Fibroblast of pulmonary artery (primary cell): ENCODE measurements at regions not wholly inside any gene's neighbourhood (a gene's known extent, or its start where the extent isn't known, plus 50 kb on each side); places are given as distances from the start of the nearest gene placed in this dataset.
A peak's percentile ranks its signal among the peaks of the same experiment; 100 is the strongest.

Experiments used
- DNase-seq: peaks from one replicate; pipeline ENCODE4 v3.0.0-alpha.2; 2010; ENCODE audit warnings: low read depth
- H3K4me3 ChIP-seq: replicated peaks from 2 replicates; pipeline ENCODE4 v1.5.1; 2011; ENCODE audit warnings: low read depth, mild to moderate bottlenecking, control low read depth, low read length, moderate library complexity
- CTCF ChIP-seq: IDR thresholded peaks from 2 replicates; pipeline ENCODE4 v1.5.1; 2011; ENCODE audit warnings: mild to moderate bottlenecking, control low read depth, low read length, inconsistent platforms; ENCODE audit errors: missing control alignments

- no peak overlapping the region for H3K4me3 ChIP-seq
- TF ChIP-seq CTCF, result no peak
These were observed 604.7 kb upstream of the FTMT start for GRCh38 chr5:121246971-121247370.

GRCh38 chr5:121251954-121252353, 599.7 kb upstream of the FTMT start:
- TF ChIP-seq CTCF, result no peak
- DNase-seq, result peak; percentile 81
- H3K4me3 ChIP-seq, result no peak overlapping the region

More at GRCh38 chr5:121246971-121247370, 604.7 kb upstream of the FTMT start:
- no peak for DNase-seq

- no peak for DNase-seq
- H3K4me3 ChIP-seq, result no peak overlapping the region
- TF ChIP-seq CTCF, result no peak
These were observed 594.1 kb upstream of the FTMT start for GRCh38 chr5:121257621-121258020.

- no peak overlapping the region for H3K4me3 ChIP-seq
- DNase-seq, result no peak
- TF ChIP-seq CTCF, result no peak
These were observed 588.2 kb upstream of the FTMT start for GRCh38 chr5:121263456-121263855.

- no peak overlapping the region for H3K4me3 ChIP-seq
- no peak for TF ChIP-seq CTCF
- no peak for DNase-seq
These were observed 587.1 kb upstream of the FTMT start for GRCh38 chr5:121264605-121265004.

GRCh38 chr5:121271546-121271945, 580.1 kb upstream of the FTMT start:
- no peak for DNase-seq
- no peak overlapping the region for H3K4me3 ChIP-seq
- no peak for TF ChIP-seq CTCF

DNA sequence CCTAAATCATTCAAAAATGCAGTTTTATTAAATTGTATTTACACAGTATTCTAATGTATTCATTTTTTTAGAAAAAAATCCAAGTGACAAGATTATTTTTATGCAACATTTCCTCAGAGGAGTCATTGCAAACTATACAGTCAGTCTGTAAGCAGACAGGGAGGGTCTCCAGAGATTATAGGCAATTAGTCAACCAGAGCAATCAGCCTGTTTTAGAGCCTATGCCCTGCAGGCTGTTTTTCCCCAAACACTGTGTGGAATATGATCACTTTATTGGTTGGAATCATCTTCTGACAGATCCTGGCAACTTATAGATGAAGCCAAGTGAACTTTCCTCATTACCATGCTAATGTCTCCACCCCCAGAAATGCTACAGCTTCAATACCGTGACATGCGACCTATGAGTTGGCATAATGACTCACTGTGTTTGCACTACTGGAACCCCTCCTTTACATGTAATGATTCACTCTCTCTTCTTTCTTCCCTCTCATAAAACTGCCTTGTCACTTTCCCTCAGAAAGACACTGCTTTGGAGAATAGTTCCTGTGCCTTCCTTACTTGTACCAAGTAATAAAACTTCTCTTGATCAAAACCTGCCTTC, 577.7 kb upstream of the FTMT start:
- TF ChIP-seq CTCF, result no peak
- DNase-seq, result peak; percentile 70
- H3K4me3 ChIP-seq, result no peak overlapping the region
